Middle frontal gyrus (tissue), 1 donor: ENCODE measurements at regions not wholly inside any gene's neighbourhood (a gene's known extent, or its start where the extent isn't known, plus 50 kb on each side); places are given as distances from the start of the nearest gene placed in this dataset.
"Not testable (repeated sequence)": the region's sequence is repeated elsewhere in the genome, so short reads cannot be mapped to it uniquely, and the experiment has no call there.

Experiments used
- DNase-seq: peaks from one replicate; pipeline ENCODE4 v3.0.0-alpha.2; 2015; ENCODE audit warnings: low spot score; ENCODE audit errors: extremely low spot score

GRCh38 chr2:17199741-17200140 lies 318.5 kb downstream of the RAD51AP2 start:
- no peak for DNase-seq

DNA sequence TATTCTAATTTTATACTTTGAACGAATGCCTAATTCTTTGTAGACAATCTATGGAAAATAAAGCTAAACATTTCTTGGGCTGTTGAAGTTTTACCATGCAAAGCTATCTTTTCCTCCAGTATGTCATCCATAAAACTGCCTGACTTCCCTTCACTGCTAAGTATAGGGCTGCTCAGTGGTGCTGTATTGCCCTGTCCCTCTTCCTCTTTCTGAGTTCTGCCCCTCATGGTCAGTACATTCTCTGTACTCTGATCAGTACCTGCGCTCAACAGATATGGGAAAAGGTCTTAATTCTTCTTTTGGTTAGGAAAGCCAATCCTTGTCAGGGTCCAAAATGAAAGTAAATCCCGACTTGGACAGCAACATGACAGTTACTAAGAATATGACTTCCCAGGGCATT lies 321.9 kb downstream of the RAD51AP2 start:
- DNase-seq: no peak

GRCh38 chr2:17195016-17195415 lies 323.2 kb downstream of the RAD51AP2 start:
- no peak for DNase-seq

DNA sequence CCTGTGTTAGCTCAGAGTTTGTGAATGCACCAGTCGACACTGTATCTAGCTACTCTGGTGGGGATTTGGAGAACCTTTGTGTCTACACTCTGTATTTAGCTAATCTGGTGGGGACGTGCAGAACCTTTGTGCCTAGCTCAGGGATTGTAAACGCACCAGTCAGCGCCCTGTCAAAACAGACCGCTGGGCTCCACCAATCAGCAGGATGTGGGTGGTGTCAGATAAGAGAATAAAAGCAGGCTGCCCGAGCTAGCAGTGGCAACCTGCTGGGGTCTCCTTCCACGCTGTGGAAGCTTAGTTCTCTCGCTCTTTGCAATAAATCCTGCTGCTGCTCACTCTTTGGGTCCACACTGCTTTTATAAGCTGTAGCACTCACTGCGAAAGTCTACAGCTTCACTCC lies 324.2 kb downstream of the RAD51AP2 start:
- no peak for DNase-seq

- not testable (repeated sequence) for DNase-seq
Measured at GRCh38 chr2:17193433-17193890, 324.8 kb downstream of the RAD51AP2 start.

- DNase-seq: no peak
Measured at GRCh38 chr2:17191223-17191622, 327.0 kb downstream of the RAD51AP2 start.

DNA sequence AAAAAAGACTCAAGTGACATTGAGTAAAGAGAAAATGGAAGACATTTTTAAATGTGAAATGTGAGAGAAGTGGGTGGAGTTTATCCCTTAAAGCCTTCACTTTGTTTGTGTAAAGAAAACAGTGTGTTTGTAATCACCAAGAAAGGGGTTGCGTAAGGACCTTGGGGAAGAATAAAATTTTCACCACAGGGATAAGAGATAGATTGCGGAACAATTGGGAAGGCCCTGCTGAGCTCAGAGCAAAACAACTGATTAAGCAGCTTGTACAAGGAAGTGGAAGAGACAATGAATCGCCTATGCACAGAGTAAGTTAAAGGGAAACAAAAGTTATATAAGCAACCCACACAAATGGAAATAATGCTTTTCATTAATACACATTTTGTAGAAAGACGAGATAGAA lies 327.7 kb downstream of the RAD51AP2 start:
- no peak for DNase-seq

- no peak for DNase-seq
Measured at GRCh38 chr2:17188721-17189120, 329.5 kb downstream of the RAD51AP2 start.

DNA sequence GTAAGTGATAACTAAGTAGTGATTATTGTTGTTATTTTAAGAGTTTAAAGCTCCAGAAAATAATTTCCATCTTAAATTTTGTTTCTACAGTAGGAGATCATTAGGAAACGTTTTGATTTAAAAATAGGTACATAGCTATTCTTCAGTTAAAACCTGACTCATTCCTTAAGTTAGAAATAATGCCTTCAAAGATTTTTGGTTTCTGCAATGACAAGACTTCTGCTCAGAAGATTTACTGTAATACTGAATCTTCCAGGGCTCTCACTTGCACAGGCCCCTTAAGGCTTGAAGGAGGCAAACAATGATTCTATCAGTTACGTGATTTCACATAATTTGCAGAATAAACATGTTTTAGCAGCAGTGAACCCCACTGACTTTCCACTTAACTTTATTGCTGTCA lies 333.7 kb downstream of the RAD51AP2 start:
- no peak for DNase-seq

DNA sequence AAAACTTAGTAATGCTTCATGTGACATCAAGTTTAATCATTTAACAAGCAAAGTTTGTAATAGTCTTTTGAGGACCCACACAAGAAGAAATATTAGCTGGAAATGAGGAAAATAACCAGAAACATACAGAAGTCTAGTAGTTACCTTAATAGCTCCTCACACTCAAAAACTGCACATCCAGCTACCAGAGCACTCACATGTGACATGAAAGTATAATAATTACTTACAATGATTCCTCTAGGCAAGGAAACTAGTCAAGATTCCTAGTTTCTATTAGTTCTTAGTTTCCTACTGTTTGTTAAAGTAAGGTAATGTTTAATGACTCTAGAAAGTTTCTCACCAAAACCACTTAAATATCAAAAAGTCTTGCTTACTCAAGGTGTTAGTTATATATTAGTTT lies 335.8 kb downstream of the RAD51AP2 start:
- no peak for DNase-seq

- no peak for DNase-seq
Measured at GRCh38 chr2:17181051-17181752, 337.0 kb downstream of the RAD51AP2 start.

DNA sequence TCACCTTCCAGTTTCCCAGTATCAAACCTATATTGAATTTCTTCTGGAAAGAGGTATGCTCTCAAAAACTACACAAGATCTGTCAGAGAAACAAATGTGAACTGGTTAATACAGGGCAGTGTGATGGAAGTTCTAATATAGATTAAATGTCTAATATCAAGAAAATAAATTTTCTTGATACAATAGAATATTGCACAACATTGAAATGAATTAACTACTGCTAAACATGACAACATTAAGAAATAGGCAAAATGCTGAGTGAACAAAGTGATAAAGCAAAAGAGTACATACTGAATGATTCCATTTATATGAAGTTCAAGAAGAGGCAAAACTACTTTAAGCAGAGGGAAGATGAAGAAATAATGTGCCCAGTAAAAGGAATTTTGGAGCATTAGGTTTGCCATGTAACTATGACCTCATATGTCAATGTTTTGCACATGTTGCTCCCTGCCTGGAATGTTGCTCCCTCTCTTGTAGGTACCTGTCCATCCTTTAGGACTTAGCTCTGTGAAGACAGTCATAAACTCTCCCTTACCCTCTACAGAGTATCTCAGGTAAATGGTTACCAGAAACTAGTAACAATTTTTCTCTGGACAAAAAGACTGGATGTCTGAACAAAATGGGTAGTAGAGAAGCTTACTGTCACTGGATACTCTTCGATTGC lies 339.0 kb downstream of the RAD51AP2 start:
- no peak for DNase-seq

DNA sequence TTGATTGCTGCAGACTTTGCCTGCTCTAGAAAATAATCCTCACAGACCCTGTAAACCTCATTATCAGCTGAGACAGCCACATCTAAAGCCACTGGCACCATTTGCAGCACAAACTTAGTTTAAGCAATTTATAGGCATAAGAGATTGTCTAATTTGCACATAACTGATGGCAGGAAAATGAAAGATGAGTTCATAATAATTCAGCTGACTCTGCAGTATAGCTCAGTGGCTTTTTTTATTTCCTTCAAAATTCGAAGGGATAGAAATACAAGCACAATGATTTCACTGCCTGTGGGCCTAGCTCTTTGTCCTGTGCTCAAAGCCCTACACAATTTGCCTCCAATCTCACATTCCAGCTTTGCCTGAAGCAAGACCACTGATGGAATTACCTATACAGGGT lies 341.2 kb downstream of the RAD51AP2 start:
- no peak for DNase-seq

DNA sequence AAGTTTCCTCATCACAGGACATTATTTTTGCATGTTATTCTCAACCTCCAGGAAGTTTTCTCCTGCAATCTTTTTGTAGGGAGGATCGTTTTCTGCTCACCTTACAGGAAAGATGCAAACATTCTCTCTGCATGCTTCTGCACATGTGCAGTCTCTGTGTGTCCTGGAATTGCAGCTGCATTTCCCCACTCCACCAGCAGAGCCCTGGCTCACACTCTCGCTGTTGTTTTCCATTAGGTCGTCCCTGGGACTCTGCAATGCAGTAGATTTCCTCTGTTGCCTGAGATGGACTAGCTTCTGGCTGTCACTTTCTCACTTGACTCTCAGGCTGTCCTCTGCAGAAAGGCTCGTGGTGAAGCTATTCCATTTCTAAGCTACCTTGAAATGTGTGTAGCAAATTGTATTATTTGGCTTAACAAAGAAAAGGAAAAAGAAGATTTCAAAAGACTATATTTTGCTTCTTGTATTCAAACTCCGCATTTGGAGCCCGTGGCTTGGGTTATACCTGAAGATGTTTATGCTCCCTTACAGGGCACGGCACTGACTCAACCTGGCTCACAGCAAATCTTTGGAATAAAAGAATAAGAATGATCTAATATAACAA lies 346.7 kb downstream of the RAD51AP2 start:
- no peak for DNase-seq

DNA sequence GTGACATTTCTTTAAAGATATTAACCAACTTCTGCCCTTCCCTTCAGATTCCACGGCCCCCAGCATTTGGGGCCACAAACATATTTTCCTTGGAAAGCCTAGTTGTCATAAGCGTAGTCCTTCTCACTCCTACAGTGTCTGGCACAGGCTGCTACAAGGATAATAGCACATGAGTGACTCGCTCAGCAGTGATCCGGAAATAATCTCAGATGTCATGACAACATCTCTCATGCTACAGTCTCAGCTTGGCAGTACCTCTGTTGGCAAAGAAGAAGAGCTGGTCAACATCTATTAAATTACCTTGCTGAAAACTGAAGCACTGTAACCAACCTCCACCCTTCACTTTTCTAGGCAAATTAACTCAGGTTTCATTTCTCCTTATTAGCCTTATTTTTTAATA lies 351.7 kb downstream of the RAD51AP2 start:
- DNase-seq: no peak

- no peak for DNase-seq
Measured at GRCh38 chr2:17164550-17164949, 353.7 kb downstream of the RAD51AP2 start.

GRCh38 chr2:17163638-17164037 lies 354.6 kb downstream of the RAD51AP2 start:
- DNase-seq: no peak

DNA sequence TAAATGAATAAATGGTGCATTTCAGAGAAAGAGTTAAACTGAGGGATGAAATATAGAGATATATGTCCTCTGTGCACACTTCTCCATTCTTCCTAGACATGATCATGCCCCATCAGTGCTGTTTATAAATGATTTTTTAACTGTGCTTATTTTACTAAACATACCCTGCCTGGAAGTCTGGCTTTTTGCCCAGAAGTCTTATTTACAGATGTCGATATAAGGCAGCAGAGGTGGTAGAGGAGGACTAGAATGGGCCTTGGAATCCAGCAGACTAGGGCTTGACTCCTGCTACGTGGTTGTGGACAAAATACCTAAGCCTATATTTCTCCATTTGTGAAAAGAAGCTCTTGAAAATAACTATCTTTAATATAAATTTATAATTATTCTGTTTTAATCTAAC lies 355.5 kb downstream of the RAD51AP2 start:
- DNase-seq: no peak

GRCh38 chr2:17160594-17160993 lies 357.6 kb downstream of the RAD51AP2 start:
- DNase-seq: no peak

GRCh38 chr2:17156086-17156485 lies 362.2 kb downstream of the RAD51AP2 start:
- no peak for DNase-seq

DNA sequence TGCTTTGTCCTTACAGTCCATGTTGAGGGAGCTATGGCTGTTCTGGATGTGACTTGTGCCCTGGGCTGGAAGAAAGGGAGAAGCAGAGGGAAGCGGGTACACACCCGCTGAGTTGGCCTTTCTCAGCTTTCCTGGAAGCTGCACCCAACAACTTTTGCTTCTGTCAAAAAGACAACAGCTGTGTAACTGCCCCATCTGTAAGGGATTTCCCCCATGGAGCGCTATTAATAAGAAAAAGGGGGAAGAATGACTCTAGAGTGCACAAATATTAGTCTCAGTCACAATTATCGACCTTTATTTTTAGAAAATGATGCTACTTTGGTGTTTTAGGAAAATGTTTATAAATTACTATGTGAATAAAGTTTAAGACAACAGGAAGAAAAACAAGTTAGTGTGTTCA lies 368.3 kb downstream of the RAD51AP2 start:
- DNase-seq: no peak

GRCh38 chr2:17148407-17149145 lies 369.7 kb downstream of the RAD51AP2 start:
- no peak for DNase-seq
